ENCODE measurements at regions not wholly inside any gene's neighbourhood (a gene's known extent, or its start where the extent isn't known, plus 50 kb on each side); places are given as distances from the start of the nearest gene placed in this dataset.

- no peak for TF ChIP-seq CTCF (conservative IDR thresholded peaks at IDR 0.05)
- Mint-ChIP-seq H3K36me3 (ENCODE audit: insufficient read depth in 1 of 3, low read depth in 3 of 3) (peaks cover 0 to 5% (median 4%) of the 10 kb centered on the region in 3 experiments; a peak in 1 of 7 replicates), H3K27ac (no peak overlapping the region), H3K27me3 (ENCODE audit: low read depth) (no peaks in the 10 kb centered on the region), H3K4me3 (no peak overlapping the region), H3K4me1 (peaks cover 20 to 26% of the 10 kb centered on the region in 2 experiments), H3K9me3 (peaks cover 3 to 4% of the 10 kb centered on the region in 2 experiments; a peak in 1 of 5 replicates)
- no peak overlapping the region for H4K8ac ChIP-seq (replicated peaks; ENCODE audit: insufficient read length, low read depth, low read length)
- no peaks in the 10 kb centered on the region for H3K9me3 ChIP-seq (ENCODE audit: control insufficient read depth, low read depth, low read length)
- H2AFZ ChIP-seq (ENCODE audit: low read length), result no peak overlapping the region
- H3K9ac ChIP-seq (ENCODE audit: extremely low read depth, insufficient read length, low read length), result no peak overlapping the region
- no peaks in the 10 kb centered on the region for H3K79me1 ChIP-seq (ENCODE audit: insufficient read depth, low read depth, low read length, poor library complexity, severe bottlenecking)
- H3K18ac ChIP-seq (ENCODE audit: insufficient read length, low read depth, low read length), result no peak overlapping the region
- H2BK15ac ChIP-seq (ENCODE audit: low read depth, low read length), result no peak overlapping the region
- H2BK12ac ChIP-seq (ENCODE audit: insufficient read length, low read depth, low read length), result no peak overlapping the region
- H3K27me3 ChIP-seq (ENCODE audit: insufficient read depth, low read length), result no peaks in the 10 kb centered on the region
- no peak overlapping the region for H3K4ac ChIP-seq (ENCODE audit: low read depth, low read length)
- no peak overlapping the region for H3K56ac ChIP-seq (ENCODE audit: insufficient read length, low read depth, low read length)
- no peak overlapping the region for H2BK5ac ChIP-seq (ENCODE audit: insufficient read length, low read length)
- no peak overlapping the region for H2BK20ac ChIP-seq (ENCODE audit: low read depth, low read length, poor library complexity, severe bottlenecking)
- no CpG with 5 or more reads among the region's 5 CpGs for WGBS (ENCODE audit: extremely low coverage, insufficient read length, low lambda C conversion rate)
- H3K4me2 ChIP-seq (ENCODE audit: insufficient read depth, insufficient read length, low read length), result no peak overlapping the region
- H3K23ac ChIP-seq (ENCODE audit: insufficient read length, low read depth, low read length), result no peak overlapping the region
- no peak overlapping the region for H2BK120ac ChIP-seq (ENCODE audit: low read depth, low read length, poor library complexity, severe bottlenecking)
- no peak for DNase-seq
- H3K4me1 ChIP-seq (ENCODE audit: insufficient read depth, low read length), result no peaks in the 10 kb centered on the region; the same call in 1 of the 2 replicates
- no peak overlapping the region for H4K91ac ChIP-seq (ENCODE audit: insufficient read length, low read depth, low read length)
- H4K20me1 ChIP-seq (ENCODE audit: control insufficient read depth, insufficient read depth, insufficient read length), result no peaks in the 10 kb centered on the region
- no peak overlapping the region for H3K27ac ChIP-seq (ENCODE audit: insufficient read length, low read depth, low read length)
- H3T11ph ChIP-seq (ENCODE audit: low read length), result no peak overlapping the region
- H3K14ac ChIP-seq (ENCODE audit: insufficient read depth, low read length), result no peak overlapping the region
- no peak overlapping the region for H2AK5ac ChIP-seq (ENCODE audit: insufficient read length, low read length)
- H3K23me2 ChIP-seq (ENCODE audit: insufficient read length, low read depth, low read length, poor library complexity, severe bottlenecking), result no peaks in the 10 kb centered on the region
- H4K5ac ChIP-seq (ENCODE audit: insufficient read length, low read depth, low read length), result no peak overlapping the region
- H3K79me2 ChIP-seq (ENCODE audit: insufficient read depth, low read length), result no peaks in the 10 kb centered on the region
These were observed 157.5 kb downstream of the DLEU7 start for GRCh38 chr13:50685956-50686355.

All from H9 (cell line).